ENCODE measurements at regions not wholly inside any gene's neighbourhood (a gene's known extent, or its start where the extent isn't known, plus 50 kb on each side); places are given as distances from the start of the nearest gene placed in this dataset.

DNA sequence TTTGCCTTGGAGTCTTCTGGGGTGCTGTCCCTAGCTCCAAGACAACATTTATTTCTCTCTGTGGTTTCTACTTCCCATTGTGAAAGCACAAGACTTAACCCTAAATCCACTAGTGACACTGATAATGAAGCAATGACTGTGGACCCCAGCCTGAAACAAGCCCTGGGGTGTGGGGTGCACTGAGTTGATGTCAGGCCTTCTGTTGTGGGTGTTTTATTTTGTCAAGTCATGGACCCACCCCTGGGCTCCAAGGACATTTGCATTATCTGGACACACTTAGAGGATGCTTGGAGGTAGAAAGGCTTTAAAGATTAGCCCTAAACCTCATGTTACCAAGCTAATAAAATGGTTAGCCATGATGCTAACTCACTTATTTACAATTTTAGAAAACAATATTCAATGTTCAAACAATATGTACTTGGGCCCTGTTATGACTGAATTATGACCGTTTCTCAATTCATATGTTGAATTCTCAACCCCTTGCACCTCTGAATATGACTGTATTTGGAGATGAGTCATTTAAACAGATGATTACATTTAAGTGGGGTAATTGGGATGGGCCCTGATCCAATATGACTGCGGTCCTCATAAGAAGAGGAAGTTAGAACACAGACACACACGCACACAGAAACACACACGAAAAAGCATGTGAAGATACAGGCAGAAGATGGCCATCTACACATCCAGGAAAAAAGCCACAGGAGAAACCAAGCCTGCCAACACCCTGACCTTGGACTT is 137.2 kb upstream of the IGFBP3 start:
- H3K4me1 ChIP-seq (replicated peaks in 1 of 4; ENCODE audit: control insufficient read depth in 3 of 4, insufficient read depth in 4 of 4, low read length in 3 of 4), result no peaks in the 10 kb centered on the region
- H4K8ac ChIP-seq (ENCODE audit: extremely low read depth, insufficient read depth, low read length), result no peak overlapping the region
- POLR2A ChIA-PET (ENCODE audit: partially characterized antibody), result no interaction called here
- no peak for TF ChIP-seq KDM5A (IDR thresholded peaks at IDR 0.05; ENCODE audit: low read length)
- no peak for TF ChIP-seq RAD21 (IDR thresholded peaks at IDR 0.05 in 1 of 2, conservative IDR thresholded peaks at IDR 0.05 in 1 of 2; ENCODE audit: low read depth in 2 of 2, low read length in 2 of 2)
- TF ChIP-seq NRF1 (IDR thresholded peaks at IDR 0.05; ENCODE audit: low read depth, low read length), result no peak
- no peak for TF ChIP-seq BACH1 (IDR thresholded peaks at IDR 0.05; ENCODE audit: low read length)
- TF ChIP-seq ATF2 (IDR thresholded peaks at IDR 0.05; ENCODE audit: low read length), result no peak
- TF ChIP-seq NANOG (IDR thresholded peaks at IDR 0.05; ENCODE audit: insufficient read depth, low read depth, low read length, poor library complexity, severe bottlenecking), result no peak
- no peak for TF ChIP-seq CBX5 (IDR thresholded peaks at IDR 0.05; ENCODE audit: low read depth, low read length)
- no peak for TF ChIP-seq SIN3A (conservative IDR thresholded peaks at IDR 0.05 in 1 of 2, IDR thresholded peaks at IDR 0.05 in 1 of 2; ENCODE audit: low read depth in 1 of 2, low read length in 2 of 2)
- no peak for TF ChIP-seq HDAC6 (IDR thresholded peaks at IDR 0.05; ENCODE audit: low read depth, low read length)
- no peak for TF ChIP-seq YY1 (IDR thresholded peaks at IDR 0.05; ENCODE audit: low read depth, low read length)
- TF ChIP-seq ATF3 (IDR thresholded peaks at IDR 0.05; ENCODE audit: insufficient read depth, low read depth, low read length), result no peak

More for the DNA sequence above, 137.2 kb upstream of the IGFBP3 start:
- Histone ChIP-seq H2BK120ac (replicated peaks; ENCODE audit: low read depth, low read length) (no peak overlapping the region), H2BK15ac (ENCODE audit: low read length) (no peak overlapping the region), H3K18ac (ENCODE audit: extremely low read depth, low read length) (no peak overlapping the region), H3K27me3 (replicated peaks in 1 of 4; ENCODE audit: control insufficient read depth in 3 of 4, extremely low read depth in 1 of 4, insufficient read depth in 3 of 4, low read length in 3 of 4) (no peaks in the 10 kb centered on the region), H2AK5ac (ENCODE audit: low read depth, low read length) (no peak overlapping the region), H3K23ac (ENCODE audit: insufficient read length) (no peak overlapping the region), H3K4me3 (ENCODE audit: extremely low read depth in 1 of 4, insufficient read depth in 2 of 4, low read depth in 3 of 4, low read length in 4 of 4) (no peak overlapping the region), H3K27ac (ENCODE audit: low read depth, low read length) (no peak overlapping the region), H3K23me2 (ENCODE audit: low read depth, low read length) (no peaks in the 10 kb centered on the region), H4K20me1 (replicated peaks in 1 of 2; ENCODE audit: control insufficient read depth in 1 of 2, insufficient read depth in 2 of 2, low read length in 2 of 2) (no peaks in the 10 kb centered on the region), H3K56ac (replicated peaks; ENCODE audit: insufficient read length, low read depth, low read length) (no peak overlapping the region), H3K4ac (replicated peaks; ENCODE audit: insufficient read length, low read depth, low read length) (no peak overlapping the region), H3K9me3 (ENCODE audit: insufficient read depth in 2 of 2, low read depth in 1 of 2, low read length in 1 of 2) (no peaks in the 10 kb centered on the region), H3K4me2 (ENCODE audit: insufficient read depth in 1 of 2, low read depth in 2 of 2, low read length in 2 of 2) (no peak overlapping the region), H3K79me1 (ENCODE audit: low read depth, low read length) (no peaks in the 10 kb centered on the region), H2BK12ac (ENCODE audit: low read depth, low read length) (no peak overlapping the region), H3K14ac (ENCODE audit: insufficient read length) (no peak overlapping the region), H4K5ac (ENCODE audit: insufficient read length, low read depth, low read length) (no peak overlapping the region), H2AFZ (ENCODE audit: low read length) (no peak overlapping the region), H3K9ac (replicated peaks in 1 of 4; ENCODE audit: extremely low read depth in 1 of 4, low read depth in 3 of 4, low read length in 3 of 4) (no peak overlapping the region), H3K36me3 (ENCODE audit: control insufficient read depth in 2 of 4, insufficient read depth in 4 of 4, low read length in 3 of 4) (no peaks in the 10 kb centered on the region), H2BK5ac (ENCODE audit: low read depth, low read length) (no peak overlapping the region), H3K79me2 (ENCODE audit: control insufficient read depth in 1 of 2, insufficient read depth in 2 of 2, low read length in 2 of 2) (no peaks in the 10 kb centered on the region), H4K91ac (replicated peaks; ENCODE audit: insufficient read length, low read length) (no peak overlapping the region), H2BK20ac (ENCODE audit: low read length) (no peak overlapping the region)
- WGBS, 2 experiments (ENCODE audit: extremely low coverage in 1 of 2, insufficient coverage in 1 of 2, insufficient read length in 1 of 2, insufficient replicate concordance in 2 of 2, low coverage in 1 of 2, low lambda C conversion rate in 2 of 2, missing lambda C conversion rate in 1 of 2), result 90% methylated on average over 4 of the region's 4 CpGs; no CpG with 5 or more reads in 1 of the 2 experiments
- FAIRE-seq (no peak), DNase-seq (ENCODE audit: low read depth in 1 of 2, low spot score in 2 of 2) (no peak)
- CTCF ChIA-PET (ENCODE audit: partially characterized antibody), result no interaction called here

Measured in H1 (cell line).